ENCODE measurements at regions not wholly inside any gene's neighbourhood (a gene's known extent, or its start where the extent isn't known, plus 50 kb on each side); places are given as distances from the start of the nearest gene placed in this dataset.

- intact Hi-C loops (cut with DNase I) = no loop called here
- no peak for ATAC-seq (ENCODE audit: poor library complexity)
- no peak for DNase-seq
Measured at GRCh38 chr13:70415136-70415535, 306.9 kb upstream of the KLHL1 start.

- DNase-seq = no peak
- ATAC-seq (ENCODE audit: poor library complexity) = no peak
- intact Hi-C loops (cut with DNase I) = no loop called here
Measured at GRCh38 chr13:70408865-70409264, 300.6 kb upstream of the KLHL1 start.

- intact Hi-C loops (cut with DNase I) = no loop called here
Measured at GRCh38 chr13:70407486-70407885, 299.2 kb upstream of the KLHL1 start.

GRCh38 chr13:70405266-70405665 lies 297.0 kb upstream of the KLHL1 start:
- ATAC-seq (ENCODE audit: poor library complexity) (no peak), DNase-seq (no peak)
- intact Hi-C loops (cut with DNase I) = no loop called here

More at GRCh38 chr13:70407486-70407885, 299.2 kb upstream of the KLHL1 start:
- DNase-seq (no peak), ATAC-seq (ENCODE audit: poor library complexity) (no peak)

- intact Hi-C loops (cut with DNase I) = no loop called here
- no peak for DNase-seq
- ATAC-seq (ENCODE audit: poor library complexity) = no peak
Measured at GRCh38 chr13:70394031-70394548, 285.8 kb upstream of the KLHL1 start.

DNA sequence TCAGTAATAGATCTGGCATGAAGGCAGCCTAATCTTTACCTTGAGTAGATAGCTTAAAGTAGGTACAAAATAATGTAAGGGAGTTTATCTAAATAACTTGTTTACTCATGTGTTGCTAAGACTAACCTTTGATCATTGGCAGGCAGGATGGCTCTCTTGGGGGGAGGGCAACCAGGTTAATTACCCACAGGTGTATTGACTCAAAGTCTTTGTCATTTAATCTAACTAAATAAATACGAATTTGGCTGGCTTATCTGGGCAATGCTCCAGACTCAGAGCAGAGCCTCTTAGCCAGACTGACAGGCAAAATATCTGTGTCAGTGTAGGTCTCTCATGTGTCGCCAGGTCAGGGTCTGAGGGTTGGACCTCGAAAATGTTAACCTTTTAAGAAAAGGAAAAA lies 283.4 kb upstream of the KLHL1 start:
- intact Hi-C loops (cut with DNase I) = no loop called here
- ATAC-seq (ENCODE audit: poor library complexity) (no peak), DNase-seq (no peak)

DNA sequence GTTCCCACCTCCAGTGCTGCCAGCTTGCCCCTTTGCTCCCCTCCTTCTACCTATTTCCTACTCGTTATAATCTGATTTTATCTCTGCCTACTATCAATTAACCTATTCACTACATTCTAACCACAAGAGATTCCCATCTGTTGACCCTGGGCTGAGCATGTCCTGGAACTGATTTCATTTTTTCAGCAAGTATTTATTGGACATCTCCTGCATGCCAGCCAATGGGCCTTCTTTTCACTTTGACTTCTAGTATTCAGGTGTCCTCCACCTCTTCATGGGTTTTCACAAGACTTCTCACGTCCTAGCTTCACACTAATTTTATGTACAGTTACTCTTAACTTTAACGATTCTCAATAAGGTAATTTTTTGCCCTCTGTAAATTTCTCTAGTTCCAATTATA lies 282.7 kb upstream of the KLHL1 start:
- intact Hi-C loops (cut with DNase I) = no loop called here
- no peak for ATAC-seq (ENCODE audit: poor library complexity)
- no peak for DNase-seq

DNA sequence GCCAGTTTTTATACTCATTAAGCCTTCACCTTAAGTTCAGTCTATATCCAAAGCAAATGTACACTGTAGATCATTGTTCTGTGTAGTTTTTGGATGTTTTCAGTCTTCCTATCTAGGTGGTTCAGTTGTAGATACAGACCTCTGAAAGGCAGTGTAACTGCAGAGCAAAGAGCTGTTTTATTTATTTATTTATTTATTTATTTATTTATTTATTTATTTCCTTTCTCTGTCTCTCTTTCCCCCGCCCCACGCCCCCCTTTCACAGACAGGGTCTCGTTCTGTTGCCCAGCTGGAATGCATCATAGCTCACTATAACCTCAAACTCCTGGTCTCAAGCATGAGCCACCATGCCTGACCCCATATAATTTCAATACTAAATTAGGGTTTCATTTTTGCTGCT lies 281.8 kb upstream of the KLHL1 start:
- no peak for ATAC-seq (ENCODE audit: poor library complexity)
- intact Hi-C loops (cut with DNase I) = no loop called here

GRCh38 chr13:70388935-70389334 lies 280.7 kb upstream of the KLHL1 start:
- intact Hi-C loops (cut with DNase I) = no loop called here
- no peak for ATAC-seq (ENCODE audit: poor library complexity)
- DNase-seq = no peak

More for the DNA sequence above, 281.8 kb upstream of the KLHL1 start:
- no peak for DNase-seq

- ATAC-seq (ENCODE audit: poor library complexity) (no peak), DNase-seq (no peak)
- intact Hi-C loops (cut with DNase I) = no loop called here
Measured at GRCh38 chr13:70386919-70387318, 278.7 kb upstream of the KLHL1 start.

GRCh38 chr13:70385852-70386251 lies 277.6 kb upstream of the KLHL1 start:
- DNase-seq (peak; percentile 31), ATAC-seq (ENCODE audit: poor library complexity) (no peak)
- intact Hi-C loops (cut with DNase I) = no loop called here

DNA sequence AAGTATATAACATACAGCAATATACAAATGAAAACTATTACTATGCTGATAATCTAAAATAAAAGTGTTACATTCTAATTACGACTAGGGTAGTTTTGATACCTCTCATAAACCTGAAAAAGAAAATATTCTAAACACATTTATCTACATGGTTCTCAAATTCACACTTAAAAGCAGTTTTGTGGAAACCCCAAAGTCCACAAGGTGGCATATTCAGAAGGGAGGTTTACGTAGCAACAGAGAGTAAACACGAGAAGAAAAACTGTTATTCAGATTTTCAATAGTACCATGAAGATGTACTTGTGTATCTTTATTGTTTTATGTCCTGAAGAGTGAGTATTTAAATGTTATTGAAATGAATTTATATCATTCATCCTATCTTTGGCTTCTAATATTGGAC lies 275.9 kb upstream of the KLHL1 start:
- ATAC-seq (ENCODE audit: poor library complexity) = no peak
- intact Hi-C loops (cut with DNase I) = no loop called here
- DNase-seq = no peak

GRCh38 chr13:70380809-70381208 lies 272.6 kb upstream of the KLHL1 start:
- intact Hi-C loops (cut with DNase I) = no loop called here
- ATAC-seq (ENCODE audit: poor library complexity) (no peak), DNase-seq (no peak)

GRCh38 chr13:70375718-70376117 lies 267.5 kb upstream of the KLHL1 start:
- DNase-seq = no peak
- intact Hi-C loops (cut with DNase I) = no loop called here
- no peak for ATAC-seq (ENCODE audit: poor library complexity)

GRCh38 chr13:70370924-70371323 lies 262.7 kb upstream of the KLHL1 start:
- no peak for ATAC-seq (ENCODE audit: poor library complexity)
- intact Hi-C loops (cut with DNase I) = no loop called here
- no peak for DNase-seq

- no peak for ATAC-seq (ENCODE audit: poor library complexity)
- intact Hi-C loops (cut with DNase I) = no loop called here
Measured at GRCh38 chr13:70366720-70367119, 258.5 kb upstream of the KLHL1 start.

GRCh38 chr13:70363991-70364390 lies 255.7 kb upstream of the KLHL1 start:
- no peak for ATAC-seq (ENCODE audit: poor library complexity)
- intact Hi-C loops (cut with DNase I) = no loop called here

More at GRCh38 chr13:70366720-70367119, 258.5 kb upstream of the KLHL1 start:
- DNase-seq = no peak

GRCh38 chr13:70362820-70363570 lies 254.7 kb upstream of the KLHL1 start:
- ATAC-seq (ENCODE audit: poor library complexity) (no peak), DNase-seq (no peak)
- intact Hi-C loops (cut with DNase I) = no loop called here

More at GRCh38 chr13:70363991-70364390, 255.7 kb upstream of the KLHL1 start:
- no peak for DNase-seq

DNA sequence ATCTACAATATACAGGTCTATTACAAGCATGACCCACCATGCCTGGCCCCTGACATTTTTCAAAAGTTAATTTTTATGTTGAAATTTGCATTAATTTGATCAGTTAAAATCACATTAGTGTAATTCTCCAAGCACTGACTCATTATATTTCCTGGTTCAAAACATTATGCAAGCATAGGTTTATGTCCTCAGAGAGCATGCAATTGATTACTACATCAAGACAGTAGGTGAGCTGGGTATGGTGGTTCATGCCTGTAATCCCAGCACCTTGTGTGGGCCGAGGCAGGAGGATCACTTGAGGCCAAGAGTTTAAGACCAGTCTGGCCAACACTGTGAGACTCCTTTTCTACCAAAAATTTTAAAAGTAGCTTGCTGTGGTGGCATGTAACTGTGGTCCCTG lies 248.8 kb upstream of the KLHL1 start:
- ATAC-seq (ENCODE audit: poor library complexity) (no peak), DNase-seq (no peak)

DNA sequence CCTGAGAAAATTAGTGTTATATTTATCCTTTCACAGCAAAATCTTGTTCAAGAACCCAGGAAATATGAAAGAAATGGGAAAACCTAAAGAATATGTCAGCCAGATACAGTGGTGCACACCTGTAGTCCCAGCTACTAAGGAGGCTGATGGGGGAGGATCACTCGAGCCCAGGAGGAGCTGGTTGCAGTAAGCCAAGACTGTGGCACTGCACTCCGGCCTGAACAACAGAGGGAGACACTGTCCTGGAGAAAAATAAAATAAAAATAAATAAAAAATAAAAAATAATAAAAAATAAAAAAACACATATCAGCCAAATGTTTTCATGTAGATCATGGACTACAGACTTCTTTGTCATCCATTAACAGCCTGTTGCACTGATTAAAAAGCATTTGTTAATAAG lies 244.8 kb upstream of the KLHL1 start:
- no peak for DNase-seq
- intact Hi-C loops (cut with DNase I) = no loop called here
- no peak for ATAC-seq (ENCODE audit: poor library complexity)

More for the DNA sequence above, 248.8 kb upstream of the KLHL1 start:
- intact Hi-C loops (cut with DNase I) = no loop called here
